ENCODE measurements at regions not wholly inside any gene's neighbourhood (a gene's known extent, or its start where the extent isn't known, plus 50 kb on each side); places are given as distances from the start of the nearest gene placed in this dataset.
A peak's percentile ranks its signal among the peaks of the same experiment; 100 is the strongest.
"Not testable (repeated sequence)": the region's sequence is repeated elsewhere in the genome, so short reads cannot be mapped to it uniquely, and the experiment has no call there.

DNA sequence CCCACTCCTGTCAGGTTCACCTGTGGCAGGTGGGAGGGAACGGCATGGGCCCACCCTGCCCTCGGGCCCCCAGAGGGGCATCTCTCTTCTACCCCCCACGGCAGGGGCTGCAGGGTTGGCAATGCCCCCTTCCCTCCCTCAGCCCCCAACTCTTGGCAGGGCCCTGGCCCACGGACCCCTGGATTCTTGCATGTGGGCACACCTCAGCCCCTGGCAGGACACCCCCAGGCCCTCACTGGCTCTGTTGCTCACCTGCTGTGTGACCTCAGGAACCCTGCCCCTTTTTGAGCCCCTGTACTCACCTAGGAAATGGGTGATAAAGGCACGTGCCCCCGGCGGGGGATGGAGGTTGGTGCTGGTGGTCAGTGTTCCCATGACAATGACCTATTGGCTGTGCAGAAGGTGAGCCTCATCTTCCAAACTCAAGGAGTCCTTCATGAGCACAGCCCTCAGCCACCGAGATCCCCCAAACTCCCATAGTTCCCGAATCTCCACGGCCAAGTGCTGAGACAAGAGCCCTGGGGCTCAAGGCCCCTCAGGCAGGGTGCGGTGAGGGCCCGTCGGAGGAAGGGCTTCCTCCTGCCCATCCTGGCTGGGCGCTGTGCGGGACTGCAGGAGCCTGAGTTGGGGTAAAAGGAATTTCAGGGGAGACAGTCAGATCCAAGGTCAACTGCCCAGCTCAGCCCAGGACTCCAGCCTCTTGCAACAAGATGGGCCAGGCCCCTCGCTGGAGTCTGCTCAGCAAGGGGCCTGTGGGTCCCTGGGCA is 198.2 kb downstream of the IGLL1 start:
- H3K4me1 ChIP-seq (replicated peaks in 1 of 2) = peaks cover 14 to 25% of the 10 kb centered on the region in 2 donors
- ATAC-seq (replicated peaks in 6 of 8) = no peak
- 81 to 86% methylated on average over 3 to 4 of the region's 16 CpGs; no CpG with 5 or more reads in 8 of the 10 experiments for WGBS, 10 experiments
- H3K4me3 ChIP-seq = no peak overlapping the region
- in situ Hi-C loops (cut with MboI; ENCODE audit: low pct_unique_long_range_greater_than_20kb in 2 of 9, low sequenced_read_pairs in 9 of 9, unreplicated experiment in 9 of 9) = loop anchor here in 1 of 9 experiments (25.0 kb wide), 1 partner anchor 220 kb away; no protein-coding TSS in a partner anchor
- H3K27ac ChIP-seq = no peak overlapping the region

DNA sequence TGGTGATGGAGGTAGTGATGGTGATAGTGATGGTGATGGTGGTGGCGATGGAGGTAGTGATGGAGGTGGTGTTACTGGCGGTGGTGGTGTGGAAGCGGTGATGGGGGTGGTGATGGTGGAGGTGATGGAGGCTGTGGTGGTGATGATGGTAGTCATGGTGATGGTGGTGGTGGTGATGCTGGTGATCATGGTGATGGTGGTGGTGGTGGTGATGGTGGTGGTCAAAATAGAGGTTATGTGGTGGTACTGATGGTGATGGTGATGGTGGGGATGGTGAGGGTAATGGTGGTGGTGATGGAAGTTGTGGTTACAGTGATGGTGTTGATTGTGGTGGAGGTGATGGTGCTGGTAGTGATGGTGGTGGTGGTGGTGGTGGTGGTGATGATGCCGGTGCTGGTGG is 199.2 kb downstream of the IGLL1 start:
- in situ Hi-C loops (cut with MboI; ENCODE audit: low pct_unique_long_range_greater_than_20kb in 2 of 9, low sequenced_read_pairs in 9 of 9, unreplicated experiment in 9 of 9) = loop anchor here in 1 of 9 experiments (25.0 kb wide), 1 partner anchor 219 kb away; no protein-coding TSS in a partner anchor
- no peak for ATAC-seq (replicated peaks in 6 of 8)

DNA sequence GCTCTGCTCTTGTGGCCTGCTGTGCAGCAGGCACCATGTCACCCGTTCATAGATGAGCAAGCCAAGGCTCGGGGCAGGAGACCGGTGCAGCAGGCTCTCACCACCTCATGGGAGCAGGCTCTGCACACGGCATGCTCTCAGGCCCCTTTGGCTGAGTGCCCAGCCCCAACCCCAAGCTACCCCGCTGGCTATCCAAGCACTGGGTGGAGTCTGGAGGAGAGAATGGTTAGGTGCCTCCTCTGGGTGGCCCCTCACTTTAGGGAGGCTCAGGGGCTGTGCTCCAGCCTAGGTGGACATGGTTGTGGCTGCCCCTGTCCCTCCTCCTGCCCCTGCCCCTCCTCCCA is 199.9 kb downstream of the IGLL1 start:
- Histone ChIP-seq H3K4me1 (replicated peaks in 1 of 2) (peaks cover 12 to 25% of the 10 kb centered on the region in 2 donors), H3K4me3 (no peak overlapping the region), H3K27ac (no peak overlapping the region)
- in situ Hi-C loops (cut with MboI; ENCODE audit: low pct_unique_long_range_greater_than_20kb in 2 of 9, low sequenced_read_pairs in 9 of 9, unreplicated experiment in 9 of 9) = loop anchor here in 1 of 9 experiments (25.0 kb wide), 1 partner anchor 218 kb away; no protein-coding TSS in a partner anchor
- no peak for ATAC-seq (replicated peaks in 6 of 8)
- no CpG with 5 or more reads among the region's 5 CpGs for WGBS, 10 experiments

More for the DNA sequence above, 199.2 kb downstream of the IGLL1 start:
- Histone ChIP-seq H3K4me1 (replicated peaks in 1 of 2) (peaks cover 12 to 25% of the 10 kb centered on the region in 2 donors), H3K4me3 (no peak overlapping the region), H3K27ac (no peak overlapping the region)
- 58 to 100% (median 100%) methylated on average over 1 to 3 of the region's 4 CpGs; no CpG with 5 or more reads in 4 of the 10 experiments for WGBS, 10 experiments

DNA sequence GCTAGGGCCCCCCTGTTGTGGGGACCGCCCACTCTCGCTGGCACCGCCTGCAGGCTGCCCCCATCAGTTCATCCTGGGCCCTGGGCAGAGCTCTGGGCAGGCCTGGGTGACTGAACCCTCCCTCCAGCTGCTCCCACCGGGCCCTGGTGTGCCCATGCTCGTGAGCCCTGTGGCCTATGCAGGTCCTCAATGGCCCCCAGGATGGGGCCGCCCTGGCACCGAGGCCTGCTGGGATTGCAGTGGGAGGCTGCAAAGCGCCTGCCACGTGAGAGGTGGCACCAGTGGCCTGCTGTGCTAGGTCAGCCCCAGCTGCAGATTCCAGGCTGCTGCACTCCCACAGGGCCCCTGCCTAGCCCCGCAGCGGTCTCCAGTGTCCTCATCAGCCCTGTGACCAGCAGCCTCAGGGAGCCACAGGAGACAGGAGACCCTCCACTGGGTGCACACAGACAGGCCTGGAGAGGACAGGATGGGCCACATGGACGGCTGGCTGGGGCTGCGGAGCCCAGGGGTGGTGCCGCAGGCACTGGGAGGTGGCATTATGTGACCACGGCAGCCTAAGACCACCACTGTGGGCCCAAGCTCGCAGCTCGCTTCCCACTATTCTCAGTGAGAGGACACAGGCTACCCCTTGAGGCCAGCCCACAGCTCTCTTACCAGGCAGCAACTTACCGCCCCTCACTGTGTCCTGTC is 199.4 kb downstream of the BCR start:
- 50 to 86% (median 80%) methylated on average over 1 to 4 of the region's 18 CpGs; no CpG with 5 or more reads in 7 of the 10 experiments for WGBS, 10 experiments
- H3K4me1 ChIP-seq (replicated peaks in 1 of 2) = peaks cover 12 to 25% of the 10 kb centered on the region in 2 donors
- H3K27ac ChIP-seq; ATAC-seq (replicated peaks in 6 of 8); H3K4me3 ChIP-seq: not testable (repeated sequence)
- in situ Hi-C loops (cut with MboI; ENCODE audit: low pct_unique_long_range_greater_than_20kb in 2 of 9, low sequenced_read_pairs in 9 of 9, unreplicated experiment in 9 of 9) = loop anchor here in 1 of 9 experiments (25.0 kb wide), 1 partner anchor 217 kb away; no protein-coding TSS in a partner anchor

DNA sequence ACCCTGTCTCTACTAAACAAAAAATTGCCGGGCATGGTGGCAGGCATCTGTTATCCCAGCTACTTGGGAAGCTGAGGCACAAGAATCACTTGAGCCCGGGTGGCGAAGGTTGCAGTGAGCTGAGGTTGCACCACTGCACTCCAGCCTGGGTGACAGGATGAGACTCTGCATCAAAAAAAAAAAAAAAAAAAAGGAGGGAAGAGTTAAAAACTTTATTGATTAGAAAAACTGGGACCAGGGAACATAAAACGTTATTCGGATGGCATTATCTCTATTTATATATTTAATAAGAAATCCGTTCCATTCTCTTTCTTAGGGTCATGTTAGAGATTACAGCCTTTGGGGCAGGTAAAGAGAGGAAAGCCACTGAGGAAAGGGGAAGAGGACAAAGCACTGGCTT is 197.5 kb downstream of the BCR start:
- in situ Hi-C loops (cut with MboI; ENCODE audit: low pct_unique_long_range_greater_than_20kb in 2 of 9, low sequenced_read_pairs in 9 of 9, unreplicated experiment in 9 of 9) = loop anchor here in 1 of 9 experiments (25.0 kb wide), 1 partner anchor 215 kb away; no protein-coding TSS in a partner anchor
- WGBS, 10 experiments = 10 to 95% (median 70%) methylated on average over 2 to 6 of the region's 6 CpGs
- Histone ChIP-seq H3K27ac (no peak overlapping the region), H3K4me1 (replicated peaks in 1 of 2) (peaks cover 4 to 12% of the 10 kb centered on the region in 2 donors), H3K4me3 (no peak overlapping the region)
- ATAC-seq (replicated peaks in 6 of 8) = no peak

DNA sequence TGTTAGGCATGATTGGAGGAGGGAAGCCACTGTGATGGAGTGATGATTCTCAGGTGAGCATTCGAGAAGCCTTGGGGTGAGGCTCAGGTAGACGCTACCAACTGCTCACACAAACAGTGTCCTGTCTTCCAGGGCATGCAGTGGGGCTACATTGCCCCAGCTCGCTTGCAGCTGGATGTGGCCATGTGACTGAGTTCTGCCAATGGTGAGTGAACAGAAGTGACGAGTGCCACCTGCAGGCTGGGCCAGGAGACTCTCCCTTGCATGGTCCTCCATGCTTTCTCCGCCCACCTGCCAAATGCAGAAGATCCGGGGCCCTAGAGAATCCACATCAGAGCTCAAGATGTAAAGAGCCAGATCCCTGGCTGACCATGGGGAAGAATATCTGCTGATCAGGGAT is 195.9 kb downstream of the BCR start:
- Histone ChIP-seq H3K4me1 (replicated peaks in 1 of 2) (no peaks in the 10 kb centered on the region), H3K4me3 (no peak overlapping the region), H3K27ac (no peak overlapping the region)
- peak in 2 of 8 experiments; percentile 66 to 78 for ATAC-seq (replicated peaks in 6 of 8)
- whole genome bisulfite sequencing, 10 experiments = 25 to 100% (median 41%) methylated on average over 1 to 5 of the region's 6 CpGs; no CpG with 5 or more reads in 2 of the 10 experiments
- in situ Hi-C loops (cut with MboI; ENCODE audit: low pct_unique_long_range_greater_than_20kb in 2 of 9, low sequenced_read_pairs in 9 of 9, unreplicated experiment in 9 of 9) = loop anchor here in 1 of 9 experiments (25.0 kb wide), 1 partner anchor 214 kb away; no protein-coding TSS in a partner anchor

DNA sequence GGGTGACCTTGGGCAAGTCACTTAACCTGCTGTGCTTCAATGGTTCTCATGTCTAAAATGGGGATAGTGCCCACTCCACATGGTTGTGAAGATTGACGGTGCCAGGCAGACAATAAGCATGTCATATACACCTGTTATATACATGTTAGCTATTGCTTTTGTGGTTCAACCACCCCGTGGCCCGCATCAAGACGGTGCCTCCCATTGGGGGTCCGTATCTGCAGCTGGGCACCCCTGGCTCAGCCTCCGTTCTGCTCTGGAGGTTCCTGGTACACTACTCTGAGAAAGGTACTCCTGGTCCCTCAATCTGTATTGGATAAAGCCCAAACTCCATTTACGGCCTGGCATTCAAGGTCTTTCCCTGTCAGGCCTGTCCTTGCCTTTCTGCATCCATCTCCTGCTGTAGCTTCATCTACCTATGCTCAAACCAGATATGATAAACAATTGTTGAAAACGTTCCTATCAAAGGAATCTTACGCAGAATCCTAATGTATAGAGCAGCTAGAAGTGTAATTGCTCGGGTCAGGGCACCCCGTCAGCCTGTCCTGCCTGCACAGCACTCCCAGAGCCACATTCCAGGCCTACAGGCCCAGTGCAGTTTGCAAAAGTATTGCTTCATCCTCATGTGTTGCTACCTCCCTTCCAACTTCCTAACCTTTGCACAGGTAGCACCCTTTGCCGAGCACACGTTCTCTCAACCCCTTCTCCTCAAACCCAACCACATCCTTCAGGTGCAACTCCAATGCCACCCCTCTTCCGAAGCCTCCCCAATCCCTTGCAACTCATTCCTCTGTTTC is 194.9 kb downstream of the BCR start:
- 17 to 100% (median 81%) methylated on average over 1 to 11 of the region's 14 CpGs; no CpG with 5 or more reads in 1 of the 10 experiments for WGBS, 10 experiments
- Histone ChIP-seq H3K27ac (no peak overlapping the region), H3K4me3 (no peak overlapping the region), H3K4me1 (replicated peaks in 1 of 2) (no peaks in the 10 kb centered on the region)
- in situ Hi-C loops (cut with MboI; ENCODE audit: low pct_unique_long_range_greater_than_20kb in 2 of 9, low sequenced_read_pairs in 9 of 9, unreplicated experiment in 9 of 9) = loop anchor here in 1 of 9 experiments (25.0 kb wide), 1 partner anchor 213 kb away; no protein-coding TSS in a partner anchor
- ATAC-seq (replicated peaks in 6 of 8) = no peak

DNA sequence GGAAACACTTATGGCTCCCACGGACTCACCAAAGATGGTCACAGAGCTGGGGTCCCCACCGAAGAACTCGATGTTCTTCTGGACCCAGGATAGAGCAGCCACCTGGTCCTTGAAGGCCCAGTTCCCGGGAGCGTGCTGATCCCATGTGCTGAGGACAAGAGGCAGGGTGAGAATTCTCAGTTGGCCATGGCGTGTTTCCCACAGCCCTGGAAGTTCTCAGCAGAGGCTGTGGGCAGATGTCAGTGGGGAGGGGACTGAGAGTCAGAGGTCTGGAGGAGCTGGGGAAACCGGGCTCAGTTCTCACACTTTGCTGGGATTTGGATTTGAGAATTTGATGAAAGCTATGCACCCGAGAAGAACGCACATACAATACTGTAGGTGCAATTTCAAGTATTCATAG is 193.3 kb downstream of the BCR start:
- ATAC-seq (replicated peaks in 6 of 8) = no peak
- Histone ChIP-seq H3K4me1 (replicated peaks in 1 of 2) (no peaks in the 10 kb centered on the region), H3K4me3 (no peak overlapping the region), H3K27ac (no peak overlapping the region)
- WGBS, 10 experiments = 0 to 95% (median 78%) methylated on average over 2 to 6 of the region's 9 CpGs; no CpG with 5 or more reads in 1 of the 10 experiments
- in situ Hi-C loops (cut with MboI; ENCODE audit: low pct_unique_long_range_greater_than_20kb in 2 of 9, low sequenced_read_pairs in 9 of 9, unreplicated experiment in 9 of 9) = no loop called here

DNA sequence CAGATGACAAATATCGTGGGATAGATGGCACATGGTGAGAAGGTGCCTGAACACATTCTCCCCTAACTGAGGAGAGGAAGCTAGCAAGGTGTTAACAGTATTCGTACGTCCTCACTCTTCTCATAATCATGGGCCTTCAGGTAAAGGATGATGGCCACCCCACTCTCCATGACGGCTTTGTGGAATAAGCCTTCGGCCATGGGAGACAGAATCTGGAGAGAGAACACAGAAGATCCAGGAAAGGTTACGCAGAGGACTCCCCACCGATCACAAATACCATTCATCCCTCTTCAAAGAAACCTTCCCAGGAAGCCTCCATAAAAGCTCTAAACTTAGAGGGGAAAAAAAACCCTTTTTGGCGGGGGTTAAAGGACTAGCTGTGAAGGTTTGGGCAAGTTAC is 189.9 kb downstream of the BCR start:
- no peaks in the 10 kb centered on the region for H3K4me1 ChIP-seq (replicated peaks in 1 of 2)
- no peak for ATAC-seq (replicated peaks in 6 of 8)
- no peak overlapping the region for H3K4me3 ChIP-seq
- WGBS, 10 experiments = 16 to 70% (median 46%) methylated on average over 1 to 4 of the region's 8 CpGs; no CpG with 5 or more reads in 2 of the 10 experiments
- in situ Hi-C loops (cut with MboI; ENCODE audit: low pct_unique_long_range_greater_than_20kb in 2 of 9, low sequenced_read_pairs in 9 of 9, unreplicated experiment in 9 of 9) = no loop called here
- H3K27ac ChIP-seq = no peak overlapping the region

DNA sequence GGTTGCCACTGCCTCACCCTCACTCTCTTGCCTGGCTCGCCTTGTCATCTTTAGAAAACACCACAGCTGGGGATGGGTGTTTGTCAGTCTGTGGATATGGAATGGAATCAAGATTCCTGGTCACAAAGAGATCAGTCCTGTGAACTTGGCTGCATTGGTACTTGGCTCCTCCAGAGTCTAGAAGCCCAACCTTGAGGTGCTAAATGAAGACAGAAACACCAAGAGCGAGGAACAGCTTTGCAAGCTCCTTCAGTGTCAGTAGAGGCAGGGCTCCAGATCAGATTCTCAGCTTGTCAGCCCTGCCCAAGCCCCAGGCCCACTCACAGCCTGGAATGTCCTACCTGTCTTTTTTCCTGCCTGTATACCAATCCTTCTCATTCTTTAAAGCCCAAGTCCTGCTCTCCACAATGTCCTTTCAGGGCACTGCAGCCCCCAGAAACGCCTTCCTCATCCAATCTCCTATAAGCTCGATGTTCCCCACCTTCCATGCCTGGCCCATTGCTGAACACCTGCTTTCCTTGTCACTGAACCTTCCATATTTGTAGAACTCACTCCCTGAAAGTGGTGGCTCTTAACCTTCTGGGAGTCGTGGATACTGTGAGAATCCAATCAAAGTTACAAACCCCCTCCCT is 188.9 kb downstream of the BCR start:
- no peak overlapping the region for H3K4me3 ChIP-seq
- H3K27ac ChIP-seq = no peak overlapping the region
- in situ Hi-C loops (cut with MboI; ENCODE audit: low pct_unique_long_range_greater_than_20kb in 2 of 9, low sequenced_read_pairs in 9 of 9, unreplicated experiment in 9 of 9) = no loop called here
- no peaks in the 10 kb centered on the region for H3K4me1 ChIP-seq (replicated peaks in 1 of 2)
- ATAC-seq (replicated peaks in 6 of 8) = no peak
- 0 to 93% (median 72%) methylated on average over 2 to 5 of the region's 5 CpGs; no CpG with 5 or more reads in 1 of the 10 experiments for WGBS, 10 experiments
